ENCODE measurements at regions not wholly inside any gene's neighbourhood (a gene's known extent, or its start where the extent isn't known, plus 50 kb on each side); places are given as distances from the start of the nearest gene placed in this dataset.

- TF ChIP-seq POLR2AphosphoS5 (IDR thresholded peaks at IDR 0.05) (no peak), POLR2A (IDR thresholded peaks at IDR 0.05) (no peak)
- TF ChIP-seq, protein P1, sequence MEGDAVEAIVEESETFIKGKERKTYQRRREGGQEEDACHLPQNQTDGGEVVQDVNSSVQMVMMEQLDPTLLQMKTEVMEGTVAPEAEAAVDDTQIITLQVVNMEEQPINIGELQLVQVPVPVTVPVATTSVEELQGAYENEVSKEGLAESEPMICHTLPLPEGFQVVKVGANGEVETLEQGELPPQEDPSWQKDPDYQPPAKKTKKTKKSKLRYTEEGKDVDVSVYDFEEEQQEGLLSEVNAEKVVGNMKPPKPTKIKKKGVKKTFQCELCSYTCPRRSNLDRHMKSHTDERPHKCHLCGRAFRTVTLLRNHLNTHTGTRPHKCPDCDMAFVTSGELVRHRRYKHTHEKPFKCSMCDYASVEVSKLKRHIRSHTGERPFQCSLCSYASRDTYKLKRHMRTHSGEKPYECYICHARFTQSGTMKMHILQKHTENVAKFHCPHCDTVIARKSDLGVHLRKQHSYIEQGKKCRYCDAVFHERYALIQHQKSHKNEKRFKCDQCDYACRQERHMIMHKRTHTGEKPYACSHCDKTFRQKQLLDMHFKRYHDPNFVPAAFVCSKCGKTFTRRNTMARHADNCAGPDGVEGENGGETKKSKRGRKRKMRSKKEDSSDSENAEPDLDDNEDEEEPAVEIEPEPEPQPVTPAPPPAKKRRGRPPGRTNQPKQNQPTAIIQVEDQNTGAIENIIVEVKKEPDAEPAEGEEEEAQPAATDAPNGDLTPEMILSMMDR (IDR thresholded peaks at IDR 0.05): peak; percentile 37 to 58 (median 52)
Measured at GRCh38 chr21:20882462-20883407, 115.5 kb upstream of the NCAM2 start.
